ENCODE measurements at regions not wholly inside any gene's neighbourhood (a gene's known extent, or its start where the extent isn't known, plus 50 kb on each side); places are given as distances from the start of the nearest gene placed in this dataset.

DNA sequence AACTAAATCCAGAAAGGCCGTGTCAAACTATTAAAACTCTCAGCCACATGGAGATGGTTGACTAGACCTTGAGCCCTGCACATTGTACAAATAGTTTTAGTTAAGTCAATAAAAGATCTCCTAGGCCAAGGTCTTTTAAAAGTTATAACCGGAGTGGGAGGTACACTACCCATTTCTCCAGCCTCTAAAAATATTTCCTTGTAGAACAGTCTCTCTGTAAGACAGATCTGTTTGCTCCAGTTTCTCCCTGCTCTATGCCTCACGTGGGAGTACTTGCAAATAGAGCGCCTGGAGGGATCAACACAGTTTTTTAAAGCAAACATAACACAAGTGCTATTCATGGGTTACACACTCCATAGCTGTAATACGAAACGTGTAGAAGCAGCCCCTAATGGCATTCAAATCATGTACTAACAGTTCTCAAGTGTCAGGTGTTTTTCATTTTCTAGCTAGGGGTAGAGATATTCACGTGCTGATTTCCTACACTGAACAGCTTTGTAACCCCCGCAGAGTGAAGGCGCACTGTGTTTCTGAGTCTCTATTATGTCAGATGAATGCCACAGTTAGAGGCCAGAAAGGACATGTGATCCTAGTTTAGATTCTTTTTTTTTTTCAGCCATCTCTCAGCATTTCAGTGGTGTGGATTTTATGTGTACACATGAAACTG lies 703.4 kb upstream of the GRAMD2B start (continued):
- TF ChIP-seq, protein P1, sequence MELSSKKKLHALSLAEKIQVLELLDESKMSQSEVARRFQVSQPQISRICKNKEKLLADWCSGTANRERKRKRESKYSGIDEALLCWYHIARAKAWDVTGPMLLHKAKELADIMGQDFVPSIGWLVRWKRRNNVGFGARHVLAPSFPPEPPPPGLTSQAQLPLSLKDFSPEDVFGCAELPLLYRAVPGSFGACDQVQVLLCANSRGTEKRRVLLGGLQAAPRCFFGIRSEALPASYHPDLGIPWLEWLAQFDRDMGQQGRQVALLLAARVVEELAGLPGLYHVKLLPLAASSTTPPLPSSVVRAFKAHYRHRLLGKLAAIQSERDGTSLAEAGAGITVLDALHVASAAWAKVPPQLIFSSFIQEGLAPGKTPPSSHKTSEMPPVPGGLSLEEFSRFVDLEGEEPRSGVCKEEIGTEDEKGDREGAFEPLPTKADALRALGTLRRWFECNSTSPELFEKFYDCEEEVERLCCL (CRISPR knock-in tag; IDR thresholded peaks at IDR 0.05; ENCODE audit: borderline replicate concordance), result no peak
- TF ChIP-seq RNF2 (conservative IDR thresholded peaks at IDR 0.05; ENCODE audit: low read depth), result no peak
- peak; percentile 57 for TF ChIP-seq ASH2L (IDR thresholded peaks at IDR 0.05; ENCODE audit: insufficient read length, low read depth, low read length)
- TF ChIP-seq, protein P2, sequence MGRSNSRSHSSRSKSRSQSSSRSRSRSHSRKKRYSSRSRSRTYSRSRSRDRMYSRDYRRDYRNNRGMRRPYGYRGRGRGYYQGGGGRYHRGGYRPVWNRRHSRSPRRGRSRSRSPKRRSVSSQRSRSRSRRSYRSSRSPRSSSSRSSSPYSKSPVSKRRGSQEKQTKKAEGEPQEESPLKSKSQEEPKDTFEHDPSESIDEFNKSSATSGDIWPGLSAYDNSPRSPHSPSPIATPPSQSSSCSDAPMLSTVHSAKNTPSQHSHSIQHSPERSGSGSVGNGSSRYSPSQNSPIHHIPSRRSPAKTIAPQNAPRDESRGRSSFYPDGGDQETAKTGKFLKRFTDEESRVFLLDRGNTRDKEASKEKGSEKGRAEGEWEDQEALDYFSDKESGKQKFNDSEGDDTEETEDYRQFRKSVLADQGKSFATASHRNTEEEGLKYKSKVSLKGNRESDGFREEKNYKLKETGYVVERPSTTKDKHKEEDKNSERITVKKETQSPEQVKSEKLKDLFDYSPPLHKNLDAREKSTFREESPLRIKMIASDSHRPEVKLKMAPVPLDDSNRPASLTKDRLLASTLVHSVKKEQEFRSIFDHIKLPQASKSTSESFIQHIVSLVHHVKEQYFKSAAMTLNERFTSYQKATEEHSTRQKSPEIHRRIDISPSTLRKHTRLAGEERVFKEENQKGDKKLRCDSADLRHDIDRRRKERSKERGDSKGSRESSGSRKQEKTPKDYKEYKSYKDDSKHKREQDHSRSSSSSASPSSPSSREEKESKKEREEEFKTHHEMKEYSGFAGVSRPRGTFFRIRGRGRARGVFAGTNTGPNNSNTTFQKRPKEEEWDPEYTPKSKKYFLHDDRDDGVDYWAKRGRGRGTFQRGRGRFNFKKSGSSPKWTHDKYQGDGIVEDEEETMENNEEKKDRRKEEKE (IDR thresholded peaks at IDR 0.05), result no peak
- TF ChIP-seq, protein P3, sequence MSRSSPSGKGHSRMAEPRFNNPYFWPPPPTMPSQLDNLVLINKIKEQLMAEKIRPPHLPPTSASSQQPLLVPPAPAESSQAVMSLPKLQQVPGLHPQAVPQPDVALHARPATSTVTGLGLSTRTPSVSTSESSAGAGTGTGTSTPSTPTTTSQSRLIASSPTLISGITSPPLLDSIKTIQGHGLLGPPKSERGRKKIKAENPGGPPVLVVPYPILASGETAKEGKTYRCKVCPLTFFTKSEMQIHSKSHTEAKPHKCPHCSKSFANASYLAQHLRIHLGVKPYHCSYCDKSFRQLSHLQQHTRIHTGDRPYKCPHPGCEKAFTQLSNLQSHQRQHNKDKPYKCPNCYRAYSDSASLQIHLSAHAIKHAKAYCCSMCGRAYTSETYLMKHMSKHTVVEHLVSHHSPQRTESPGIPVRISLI (CRISPR knock-in tag; IDR thresholded peaks at IDR 0.05; ENCODE audit: borderline replicate concordance), result peak; percentile 87
- TF ChIP-seq TCF7 (IDR thresholded peaks at IDR 0.05; ENCODE audit: low read depth), result 0 out of 2 replicates have a peak, but pooled peaks have one; percentile 36
- 0 out of 2 replicates have a peak, but pooled peaks have one; percentile 47 for TF ChIP-seq KDM4B (CRISPR knock-in tag; IDR thresholded peaks at IDR 0.05)
- TF ChIP-seq, protein P4, sequence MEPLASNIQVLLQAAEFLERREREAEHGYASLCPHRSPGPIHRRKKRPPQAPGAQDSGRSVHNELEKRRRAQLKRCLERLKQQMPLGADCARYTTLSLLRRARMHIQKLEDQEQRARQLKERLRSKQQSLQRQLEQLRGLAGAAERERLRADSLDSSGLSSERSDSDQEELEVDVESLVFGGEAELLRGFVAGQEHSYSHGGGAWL (CRISPR knock-in tag; IDR thresholded peaks at IDR 0.05), result no peak
- TF ChIP-seq MIER2 (CRISPR knock-in tag; IDR thresholded peaks at IDR 0.05), result 0 out of 2 replicates have a peak, but pooled peaks have one; percentile 28
- TF ChIP-seq, protein P5, sequence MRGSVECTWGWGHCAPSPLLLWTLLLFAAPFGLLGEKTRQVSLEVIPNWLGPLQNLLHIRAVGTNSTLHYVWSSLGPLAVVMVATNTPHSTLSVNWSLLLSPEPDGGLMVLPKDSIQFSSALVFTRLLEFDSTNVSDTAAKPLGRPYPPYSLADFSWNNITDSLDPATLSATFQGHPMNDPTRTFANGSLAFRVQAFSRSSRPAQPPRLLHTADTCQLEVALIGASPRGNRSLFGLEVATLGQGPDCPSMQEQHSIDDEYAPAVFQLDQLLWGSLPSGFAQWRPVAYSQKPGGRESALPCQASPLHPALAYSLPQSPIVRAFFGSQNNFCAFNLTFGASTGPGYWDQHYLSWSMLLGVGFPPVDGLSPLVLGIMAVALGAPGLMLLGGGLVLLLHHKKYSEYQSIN (CRISPR knock-in tag; IDR thresholded peaks at IDR 0.05; ENCODE audit: borderline replicate concordance), result no peak
- TF ChIP-seq, protein P6, sequence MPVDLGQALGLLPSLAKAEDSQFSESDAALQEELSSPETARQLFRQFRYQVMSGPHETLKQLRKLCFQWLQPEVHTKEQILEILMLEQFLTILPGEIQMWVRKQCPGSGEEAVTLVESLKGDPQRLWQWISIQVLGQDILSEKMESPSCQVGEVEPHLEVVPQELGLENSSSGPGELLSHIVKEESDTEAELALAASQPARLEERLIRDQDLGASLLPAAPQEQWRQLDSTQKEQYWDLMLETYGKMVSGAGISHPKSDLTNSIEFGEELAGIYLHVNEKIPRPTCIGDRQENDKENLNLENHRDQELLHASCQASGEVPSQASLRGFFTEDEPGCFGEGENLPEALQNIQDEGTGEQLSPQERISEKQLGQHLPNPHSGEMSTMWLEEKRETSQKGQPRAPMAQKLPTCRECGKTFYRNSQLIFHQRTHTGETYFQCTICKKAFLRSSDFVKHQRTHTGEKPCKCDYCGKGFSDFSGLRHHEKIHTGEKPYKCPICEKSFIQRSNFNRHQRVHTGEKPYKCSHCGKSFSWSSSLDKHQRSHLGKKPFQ (CRISPR knock-in tag; IDR thresholded peaks at IDR 0.05; ENCODE audit: insufficient replicate concordance), result no peak
- peak; percentile 39 for TF ChIP-seq TEAD3 (CRISPR knock-in tag; optimal IDR thresholded peaks at IDR 0.05; ENCODE audit: borderline replicate concordance)
- peak; percentile 26; the same call in 1 of the 2 replicates for TF ChIP-seq ZNF331 (CRISPR knock-in tag; IDR thresholded peaks at IDR 0.05)
- TF ChIP-seq, protein P7, sequence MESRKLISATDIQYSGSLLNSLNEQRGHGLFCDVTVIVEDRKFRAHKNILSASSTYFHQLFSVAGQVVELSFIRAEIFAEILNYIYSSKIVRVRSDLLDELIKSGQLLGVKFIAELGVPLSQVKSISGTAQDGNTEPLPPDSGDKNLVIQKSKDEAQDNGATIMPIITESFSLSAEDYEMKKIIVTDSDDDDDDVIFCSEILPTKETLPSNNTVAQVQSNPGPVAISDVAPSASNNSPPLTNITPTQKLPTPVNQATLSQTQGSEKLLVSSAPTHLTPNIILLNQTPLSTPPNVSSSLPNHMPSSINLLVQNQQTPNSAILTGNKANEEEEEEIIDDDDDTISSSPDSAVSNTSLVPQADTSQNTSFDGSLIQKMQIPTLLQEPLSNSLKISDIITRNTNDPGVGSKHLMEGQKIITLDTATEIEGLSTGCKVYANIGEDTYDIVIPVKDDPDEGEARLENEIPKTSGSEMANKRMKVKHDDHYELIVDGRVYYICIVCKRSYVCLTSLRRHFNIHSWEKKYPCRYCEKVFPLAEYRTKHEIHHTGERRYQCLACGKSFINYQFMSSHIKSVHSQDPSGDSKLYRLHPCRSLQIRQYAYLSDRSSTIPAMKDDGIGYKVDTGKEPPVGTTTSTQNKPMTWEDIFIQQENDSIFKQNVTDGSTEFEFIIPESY (CRISPR knock-in tag; IDR thresholded peaks at IDR 0.05), result no peak
- TF ChIP-seq, protein P8, sequence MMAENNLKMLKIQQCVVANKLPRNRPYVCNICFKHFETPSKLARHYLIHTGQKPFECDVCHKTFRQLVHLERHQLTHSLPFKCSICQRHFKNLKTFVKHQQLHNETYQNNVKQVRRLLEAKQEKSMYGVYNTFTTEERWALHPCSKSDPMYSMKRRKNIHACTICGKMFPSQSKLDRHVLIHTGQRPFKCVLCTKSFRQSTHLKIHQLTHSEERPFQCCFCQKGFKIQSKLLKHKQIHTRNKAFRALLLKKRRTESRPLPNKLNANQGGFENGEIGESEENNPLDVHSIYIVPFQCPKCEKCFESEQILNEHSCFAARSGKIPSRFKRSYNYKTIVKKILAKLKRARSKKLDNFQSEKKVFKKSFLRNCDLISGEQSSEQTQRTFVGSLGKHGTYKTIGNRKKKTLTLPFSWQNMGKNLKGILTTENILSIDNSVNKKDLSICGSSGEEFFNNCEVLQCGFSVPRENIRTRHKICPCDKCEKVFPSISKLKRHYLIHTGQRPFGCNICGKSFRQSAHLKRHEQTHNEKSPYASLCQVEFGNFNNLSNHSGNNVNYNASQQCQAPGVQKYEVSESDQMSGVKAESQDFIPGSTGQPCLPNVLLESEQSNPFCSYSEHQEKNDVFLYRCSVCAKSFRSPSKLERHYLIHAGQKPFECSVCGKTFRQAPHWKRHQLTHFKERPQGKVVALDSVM (CRISPR knock-in tag; IDR thresholded peaks at IDR 0.05), result 0 out of 2 replicates have a peak, but pooled peaks have one; percentile 24

Data from HepG2 (cell line).